Fibroblast of peridontal ligament (primary cell): ENCODE measurements at regions not wholly inside any gene's neighbourhood (a gene's known extent, or its start where the extent isn't known, plus 50 kb on each side); places are given as distances from the start of the nearest gene placed in this dataset.

Source experiments
- DNase-seq: peaks from one replicate; pipeline ENCODE4 v3.0.0-alpha.2; 2010; ENCODE audit errors: extremely low read depth

GRCh38 chr12:27382924-27383323 is 50.3 kb downstream of the BMAL2 start:
- DNase-seq, result no peak

- peak; percentile 95 for DNase-seq
Measured at GRCh38 chr12:27383429-27384260, 51.0 kb downstream of the BMAL2 start.

GRCh38 chr12:27384261-27384590 is 51.6 kb downstream of the BMAL2 start:
- no peak for DNase-seq

GRCh38 chr12:27385766-27386564 is 53.3 kb downstream of the BMAL2 start:
- DNase-seq, result no peak

GRCh38 chr12:27387473-27387872 is 54.8 kb downstream of the BMAL2 start:
- no peak for DNase-seq

- DNase-seq, result no peak
Measured at GRCh38 chr12:27388650-27389049, 56.0 kb downstream of the BMAL2 start.

GRCh38 chr12:27394676-27395075 is 51.9 kb upstream of the SMCO2 start:
- no peak for DNase-seq

GRCh38 chr12:27396216-27396815 is 50.2 kb upstream of the SMCO2 start:
- no peak for DNase-seq
